Stimulated activated CD4-positive, alpha-beta T cell treated with anti-CD3 and anti-CD28 coated beads, Interleukin-12 subunit alpha, Interleukin-12 subunit beta, amount 100 ng/mL, for 24 hours (primary cell): ENCODE measurements at regions not wholly inside any gene's neighbourhood (a gene's known extent, or its start where the extent isn't known, plus 50 kb on each side); places are given as distances from the start of the nearest gene placed in this dataset.

Experiments used
- DNase-seq, 2 experiments: peaks; one replicate each; pipeline ENCODE4 v3.0.0-alpha.2; 2020; ENCODE audit warnings: low read depth in 2 of 2

GRCh38 chr13:84460989-84461388 is 578.7 kb upstream of the SLITRK1 start:
- no peak for DNase-seq

GRCh38 chr13:84455143-84455905 is 573.0 kb upstream of the SLITRK1 start:
- DNase-seq, result no peak

- DNase-seq, result no peak
Measured at GRCh38 chr13:84447640-84447978, 565.3 kb upstream of the SLITRK1 start.

GRCh38 chr13:84446972-84447639 is 564.8 kb upstream of the SLITRK1 start:
- no peak for DNase-seq

GRCh38 chr13:84445776-84446175 is 563.5 kb upstream of the SLITRK1 start:
- DNase-seq, result no peak

- no peak for DNase-seq
Measured at GRCh38 chr13:84443463-84443862, 561.2 kb upstream of the SLITRK1 start.

GRCh38 chr13:84439108-84439507 is 556.8 kb upstream of the SLITRK1 start:
- no peak for DNase-seq

- DNase-seq, result no peak
Measured at GRCh38 chr13:84433024-84433423, 550.8 kb upstream of the SLITRK1 start.

GRCh38 chr13:84431646-84432045 is 549.4 kb upstream of the SLITRK1 start:
- DNase-seq, result no peak

- no peak for DNase-seq
Measured at GRCh38 chr13:84430446-84430845, 548.2 kb upstream of the SLITRK1 start.

GRCh38 chr13:84430015-84430414 is 547.7 kb upstream of the SLITRK1 start:
- DNase-seq, result no peak

GRCh38 chr13:84418041-84418440 is 535.8 kb upstream of the SLITRK1 start:
- no peak for DNase-seq

GRCh38 chr13:84417416-84417815 is 535.1 kb upstream of the SLITRK1 start:
- DNase-seq, result no peak

GRCh38 chr13:84413016-84413415 is 530.7 kb upstream of the SLITRK1 start:
- no peak for DNase-seq

GRCh38 chr13:84405286-84405685 is 523.0 kb upstream of the SLITRK1 start:
- DNase-seq, result no peak

- no peak for DNase-seq
Measured at GRCh38 chr13:84400706-84401105, 518.4 kb upstream of the SLITRK1 start.

- no peak for DNase-seq
Measured at GRCh38 chr13:84399320-84400085, 517.2 kb upstream of the SLITRK1 start.

GRCh38 chr13:84393981-84394625 is 511.8 kb upstream of the SLITRK1 start:
- no peak for DNase-seq

GRCh38 chr13:84380866-84381265 is 498.6 kb upstream of the SLITRK1 start:
- DNase-seq, result no peak

GRCh38 chr13:84377106-84377505 is 494.8 kb upstream of the SLITRK1 start:
- DNase-seq, result no peak

- no peak for DNase-seq
Measured at GRCh38 chr13:84366506-84366905, 484.2 kb upstream of the SLITRK1 start.

- no peak for DNase-seq
Measured at GRCh38 chr13:84362777-84363176, 480.5 kb upstream of the SLITRK1 start.
